ENCODE measurements at regions not wholly inside any gene's neighbourhood (a gene's known extent, or its start where the extent isn't known, plus 50 kb on each side); places are given as distances from the start of the nearest gene placed in this dataset.
"Not testable (repeated sequence)": the region's sequence is repeated elsewhere in the genome, so short reads cannot be mapped to it uniquely, and the experiment has no call there.

DNA sequence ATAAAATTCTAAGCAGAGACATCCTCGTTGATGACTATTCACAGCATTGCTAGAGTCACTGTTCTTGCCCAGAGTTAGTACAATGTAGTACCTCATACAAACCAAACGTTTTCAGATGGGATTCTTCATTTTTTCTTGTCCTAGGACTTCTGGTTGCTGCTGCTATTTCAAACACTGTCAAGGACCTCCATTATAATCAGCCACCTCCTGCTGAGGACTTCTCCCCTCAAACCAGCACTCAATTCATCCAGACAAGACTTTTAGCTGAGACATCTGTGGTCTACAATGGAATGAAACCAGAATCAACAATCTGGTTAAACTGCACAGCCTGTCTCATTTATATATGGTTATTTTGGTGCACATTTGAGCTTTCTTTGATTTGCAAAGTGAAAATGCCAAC, 1008.8 kb downstream of the STPG2 start:
- no peaks in the 10 kb centered on the region for H3K27me3 ChIP-seq
- H3K9me3 ChIP-seq, result no peaks in the 10 kb centered on the region
- WGBS, 2 donors, result 24 to 38% methylated on average over 2 of the region's 2 CpGs
- DNase-seq (no peak), ATAC-seq (no peak)
- intact Hi-C loops (cut with DNase I), result no loop called here
- no peak for TF ChIP-seq CTCF (IDR thresholded peaks at IDR 0.05)
- H3K36me3 ChIP-seq (replicated peaks in 1 of 2; ENCODE audit: insufficient read depth in 1 of 2, low read depth in 2 of 2), result no peaks in the 10 kb centered on the region
- H3K27ac ChIP-seq, result no peak overlapping the region
- H3K4me3 ChIP-seq, result no peak overlapping the region
- H3K4me1 ChIP-seq, result no peaks in the 10 kb centered on the region

DNA sequence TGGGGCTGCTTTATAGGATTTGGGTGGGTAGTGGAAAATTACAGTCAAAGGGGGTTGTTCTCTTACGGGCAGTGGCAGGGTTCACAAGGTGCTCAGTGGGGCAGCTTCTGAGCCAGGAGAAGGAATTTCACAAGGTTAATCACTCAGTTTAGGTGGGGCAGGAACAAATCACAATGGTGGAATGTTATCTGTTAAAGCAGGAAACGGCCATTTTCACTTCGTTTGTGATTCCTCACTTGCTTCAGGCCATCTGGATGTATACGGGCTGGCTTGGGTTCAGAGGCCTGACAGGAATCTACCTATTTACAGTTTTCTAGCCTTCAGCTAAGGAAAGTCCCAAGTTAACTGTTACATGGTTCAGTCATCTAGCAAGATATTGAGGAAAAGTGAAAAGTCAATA, 1003.5 kb downstream of the STPG2 start:
- Histone ChIP-seq H3K27me3 (no peaks in the 10 kb centered on the region), H3K9me3 (no peaks in the 10 kb centered on the region), H3K36me3 (replicated peaks in 1 of 2; ENCODE audit: insufficient read depth in 1 of 2, low read depth in 2 of 2) (no peaks in the 10 kb centered on the region), H3K4me1 (no peaks in the 10 kb centered on the region), H3K4me3 (no peak overlapping the region), H3K27ac (no peak overlapping the region)
- no peak for TF ChIP-seq POLR2A (IDR thresholded peaks at IDR 0.05)
- TF ChIP-seq CTCF (IDR thresholded peaks at IDR 0.05), result no peak
- no peak for DNase-seq
- WGBS, 2 donors, result 45 to 61% methylated on average over 4 of the region's 4 CpGs
- ATAC-seq, result no peak
- intact Hi-C loops (cut with DNase I), result no loop called here

DNA sequence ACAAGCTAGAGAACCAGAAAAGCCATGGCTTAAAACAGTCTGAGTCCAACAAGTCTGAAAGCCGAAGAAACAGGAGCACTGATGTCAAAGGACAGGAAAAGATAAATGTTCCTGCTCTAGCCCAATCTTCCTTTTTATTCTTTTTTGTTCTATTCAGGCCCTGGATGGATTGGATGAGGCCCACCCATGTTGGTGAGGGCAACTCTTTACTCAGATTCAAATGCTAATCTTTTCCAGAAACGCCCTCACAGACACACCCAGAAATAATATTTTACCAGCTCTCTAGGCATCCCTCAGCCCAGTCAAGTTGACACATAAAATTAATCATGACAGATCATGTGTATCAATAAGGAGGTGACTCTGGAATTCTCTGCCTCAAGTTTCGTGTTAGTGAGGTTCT, 1002.7 kb downstream of the STPG2 start:
- ATAC-seq (no peak), DNase-seq (no peak)
- no peak for TF ChIP-seq CTCF (IDR thresholded peaks at IDR 0.05)
- TF ChIP-seq POLR2A (IDR thresholded peaks at IDR 0.05), result no peak
- 51 to 56% methylated on average over 3 of the region's 3 CpGs for WGBS, 2 donors
- Histone ChIP-seq H3K27ac (no peak overlapping the region), H3K9me3 (no peaks in the 10 kb centered on the region), H3K4me1 (no peaks in the 10 kb centered on the region), H3K36me3 (replicated peaks in 1 of 2; ENCODE audit: insufficient read depth in 1 of 2, low read depth in 2 of 2) (no peaks in the 10 kb centered on the region), H3K4me3 (no peak overlapping the region), H3K27me3 (no peaks in the 10 kb centered on the region)
- intact Hi-C loops (cut with DNase I), result no loop called here

DNA sequence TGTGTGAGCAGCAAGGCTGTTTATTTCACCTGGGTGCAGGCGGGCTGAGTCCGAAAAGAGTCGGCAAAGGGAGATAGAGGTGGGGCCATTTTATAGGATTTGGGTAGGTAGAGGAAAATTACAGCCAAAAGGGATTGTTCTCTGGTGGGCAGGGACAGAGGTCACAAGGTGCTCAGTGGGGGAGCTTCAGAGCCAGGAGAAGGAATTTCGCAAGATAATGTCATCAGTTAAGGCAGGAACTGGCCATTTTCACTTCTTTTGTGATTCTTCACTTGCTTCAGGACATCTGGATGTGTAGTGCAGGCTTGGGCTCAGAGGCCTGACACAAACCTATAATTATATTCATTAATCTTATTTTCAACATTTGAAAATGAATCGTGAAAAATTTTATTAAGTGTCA, 1001.9 kb downstream of the STPG2 start:
- H3K36me3 ChIP-seq (replicated peaks in 1 of 2; ENCODE audit: insufficient read depth in 1 of 2, low read depth in 2 of 2); H3K27ac ChIP-seq; intact Hi-C loops (cut with DNase I); DNase-seq; ATAC-seq; H3K9me3 ChIP-seq; H3K4me1 ChIP-seq; H3K27me3 ChIP-seq; H3K4me3 ChIP-seq: not testable (repeated sequence)
- WGBS, 2 donors, result 77 to 78% methylated on average over 5 of the region's 5 CpGs

DNA sequence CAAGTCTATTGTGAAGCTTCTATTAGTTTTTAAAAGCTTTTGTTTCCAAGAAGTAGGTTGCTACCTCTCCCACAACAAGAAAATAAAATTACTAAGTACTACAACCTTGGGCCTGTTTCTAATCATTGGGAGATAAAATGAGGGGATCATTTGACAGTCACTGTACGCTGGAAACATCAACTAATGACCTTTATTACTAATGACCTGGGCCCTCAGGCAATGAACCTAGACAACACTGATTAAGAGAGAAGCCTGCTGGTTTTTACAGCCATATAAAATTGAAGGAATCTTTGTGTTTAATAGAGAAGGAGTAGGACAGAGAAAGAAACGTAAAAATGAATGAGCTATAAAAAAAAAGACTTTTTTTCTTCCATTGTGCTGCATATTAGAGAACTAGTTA, 1000.9 kb downstream of the STPG2 start:
- no peaks in the 10 kb centered on the region for H3K9me3 ChIP-seq
- H3K36me3 ChIP-seq (replicated peaks in 1 of 2; ENCODE audit: insufficient read depth in 1 of 2, low read depth in 2 of 2), result no peaks in the 10 kb centered on the region
- 40 to 42% methylated on average over 2 of the region's 2 CpGs for WGBS, 2 donors
- no peak for TF ChIP-seq POLR2A (IDR thresholded peaks at IDR 0.05)
- TF ChIP-seq CTCF (IDR thresholded peaks at IDR 0.05), result no peak
- no peaks in the 10 kb centered on the region for H3K27me3 ChIP-seq
- intact Hi-C loops (cut with DNase I), result no loop called here
- DNase-seq, result no peak
- no peaks in the 10 kb centered on the region for H3K4me1 ChIP-seq
- H3K27ac ChIP-seq, result no peak overlapping the region
- H3K4me3 ChIP-seq, result no peak overlapping the region
- no peak for ATAC-seq

All from body of pancreas (tissue), 4 donors.